ENCODE measurements at regions not wholly inside any gene's neighbourhood (a gene's known extent, or its start where the extent isn't known, plus 50 kb on each side); places are given as distances from the start of the nearest gene placed in this dataset.

DNA sequence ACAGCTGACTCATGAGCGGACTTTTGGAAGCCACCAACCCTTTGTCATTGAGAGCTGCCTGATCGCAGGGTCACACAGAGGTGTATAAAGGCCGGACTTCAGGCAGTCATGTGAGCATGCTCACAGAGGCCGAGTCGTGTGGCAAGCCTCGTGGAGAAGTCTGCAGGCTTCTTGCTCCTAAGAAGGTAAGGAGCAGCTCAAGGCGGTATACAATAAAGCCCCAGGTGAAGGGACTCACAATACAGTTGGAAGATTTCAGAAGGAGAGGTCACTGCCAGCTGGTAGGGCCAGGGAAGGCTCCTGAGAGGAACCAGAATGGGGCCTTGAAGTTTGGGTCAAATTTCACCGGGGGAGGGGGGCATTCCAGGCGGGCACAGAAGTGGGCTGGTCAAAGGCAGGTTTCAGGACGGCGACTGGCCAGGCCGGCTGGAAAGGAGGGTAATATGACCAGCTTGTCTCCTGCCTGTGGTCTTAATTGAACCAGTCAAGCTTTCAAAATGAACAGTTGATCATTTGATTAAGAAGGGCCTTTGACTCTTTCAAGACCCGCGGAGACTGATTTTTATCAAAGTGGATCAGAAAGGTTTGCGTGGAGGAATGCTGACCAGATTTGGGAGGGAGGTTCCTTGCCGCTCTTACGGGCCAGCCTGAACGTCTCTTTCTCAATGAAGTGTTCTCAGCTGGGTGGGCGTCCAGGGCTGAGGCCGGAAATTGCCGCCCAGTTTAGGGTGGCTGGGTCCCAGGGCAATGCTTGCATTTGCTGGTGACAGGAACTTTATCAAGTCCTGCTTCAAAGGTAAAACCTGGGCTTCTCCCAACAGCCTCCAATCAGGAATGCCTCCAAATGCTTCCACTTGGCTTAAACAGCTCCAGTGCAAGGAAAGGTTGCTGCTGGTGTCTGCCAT, 178.6 kb downstream of the EMX2 start (continued):
- TF ChIP-seq JUN (IDR thresholded peaks at IDR 0.05; ENCODE audit: low read depth, low read length) (no peak), JUND (IDR thresholded peaks at IDR 0.05; ENCODE audit: low read length) (peak; percentile 42; the same call in 1 of the 2 replicates), TEAD4 (IDR thresholded peaks at IDR 0.05; ENCODE audit: low read depth, low read length) (peak; percentile 85)
- TF ChIP-seq, protein P1, sequence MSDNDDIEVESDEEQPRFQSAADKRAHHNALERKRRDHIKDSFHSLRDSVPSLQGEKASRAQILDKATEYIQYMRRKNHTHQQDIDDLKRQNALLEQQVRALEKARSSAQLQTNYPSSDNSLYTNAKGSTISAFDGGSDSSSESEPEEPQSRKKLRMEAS (IDR thresholded peaks at IDR 0.05): peak; percentile 64

Measured in H1 (cell line).